ENCODE measurements at regions not wholly inside any gene's neighbourhood (a gene's known extent, or its start where the extent isn't known, plus 50 kb on each side); places are given as distances from the start of the nearest gene placed in this dataset.

GRCh38 chr11:81218440-81218839, 1515.2 kb downstream of the FAM181B start:
- Histone ChIP-seq H3K27me3 (replicated peaks; ENCODE audit: control insufficient read depth, insufficient read depth, low read length) (no peaks in the 10 kb centered on the region; the same call in 1 of the 2 replicates), H3K4me3 (replicated peaks; ENCODE audit: low read depth, low read length) (no peak overlapping the region), H3K36me3 (ENCODE audit: control insufficient read depth, insufficient read depth, low read length) (no peaks in the 10 kb centered on the region)
- no peak for TF ChIP-seq CTCF (IDR thresholded peaks at IDR 0.05; ENCODE audit: insufficient read depth, low read length, poor library complexity, severe bottlenecking)
- no peak for DNase-seq (ENCODE audit: extremely low read depth, insufficient read length)

- TF ChIP-seq CTCF (IDR thresholded peaks at IDR 0.05; ENCODE audit: insufficient read depth, low read length, poor library complexity, severe bottlenecking) = no peak
- no peaks in the 10 kb centered on the region for H3K27me3 ChIP-seq (replicated peaks; ENCODE audit: control insufficient read depth, insufficient read depth, low read length)
- DNase-seq (ENCODE audit: extremely low read depth, insufficient read length) = no peak
- H3K36me3 ChIP-seq (ENCODE audit: control insufficient read depth, insufficient read depth, low read length) = no peaks in the 10 kb centered on the region
- H3K4me3 ChIP-seq (replicated peaks; ENCODE audit: low read depth, low read length) = no peak overlapping the region
Observed at GRCh38 chr11:81211050-81211449, 1522.6 kb downstream of the FAM181B start.

GRCh38 chr11:81207421-81208054, 1526.1 kb downstream of the FAM181B start:
- TF ChIP-seq CTCF (IDR thresholded peaks at IDR 0.05; ENCODE audit: insufficient read depth, low read length, poor library complexity, severe bottlenecking) = no peak
- DNase-seq (ENCODE audit: extremely low read depth, insufficient read length) = no peak
- Histone ChIP-seq H3K4me3 (replicated peaks; ENCODE audit: low read depth, low read length) (no peak overlapping the region), H3K36me3 (ENCODE audit: control insufficient read depth, insufficient read depth, low read length) (no peaks in the 10 kb centered on the region), H3K27me3 (replicated peaks; ENCODE audit: control insufficient read depth, insufficient read depth, low read length) (no peaks in the 10 kb centered on the region)

GRCh38 chr11:81203876-81204275, 1529.8 kb downstream of the FAM181B start:
- Histone ChIP-seq H3K27me3 (replicated peaks; ENCODE audit: control insufficient read depth, insufficient read depth, low read length) (no peaks in the 10 kb centered on the region), H3K4me3 (replicated peaks; ENCODE audit: low read depth, low read length) (no peak overlapping the region), H3K36me3 (ENCODE audit: control insufficient read depth, insufficient read depth, low read length) (no peaks in the 10 kb centered on the region)
- TF ChIP-seq CTCF (IDR thresholded peaks at IDR 0.05; ENCODE audit: insufficient read depth, low read length, poor library complexity, severe bottlenecking) = no peak
- DNase-seq (ENCODE audit: extremely low read depth, insufficient read length) = no peak

GRCh38 chr11:81197396-81197795, 1536.3 kb downstream of the FAM181B start:
- H3K27me3 ChIP-seq (replicated peaks; ENCODE audit: control insufficient read depth, insufficient read depth, low read length) = no peaks in the 10 kb centered on the region
- no peak for DNase-seq (ENCODE audit: extremely low read depth, insufficient read length)
- no peaks in the 10 kb centered on the region for H3K36me3 ChIP-seq (ENCODE audit: control insufficient read depth, insufficient read depth, low read length)
- no peak overlapping the region for H3K4me3 ChIP-seq (replicated peaks; ENCODE audit: low read depth, low read length)
- TF ChIP-seq CTCF (IDR thresholded peaks at IDR 0.05; ENCODE audit: insufficient read depth, low read length, poor library complexity, severe bottlenecking) = no peak

- no peaks in the 10 kb centered on the region for H3K36me3 ChIP-seq (ENCODE audit: control insufficient read depth, insufficient read depth, low read length)
- no peaks in the 10 kb centered on the region for H3K27me3 ChIP-seq (replicated peaks; ENCODE audit: control insufficient read depth, insufficient read depth, low read length)
- no peak for DNase-seq (ENCODE audit: extremely low read depth, insufficient read length)
- H3K4me3 ChIP-seq (replicated peaks; ENCODE audit: low read depth, low read length) = no peak overlapping the region
- TF ChIP-seq CTCF (IDR thresholded peaks at IDR 0.05; ENCODE audit: insufficient read depth, low read length, poor library complexity, severe bottlenecking) = no peak
Observed at GRCh38 chr11:81192516-81192915, 1541.1 kb downstream of the FAM181B start.

All from GM06990 (cell line).